ENCODE measurements at regions not wholly inside any gene's neighbourhood (a gene's known extent, or its start where the extent isn't known, plus 50 kb on each side); places are given as distances from the start of the nearest gene placed in this dataset.

DNA sequence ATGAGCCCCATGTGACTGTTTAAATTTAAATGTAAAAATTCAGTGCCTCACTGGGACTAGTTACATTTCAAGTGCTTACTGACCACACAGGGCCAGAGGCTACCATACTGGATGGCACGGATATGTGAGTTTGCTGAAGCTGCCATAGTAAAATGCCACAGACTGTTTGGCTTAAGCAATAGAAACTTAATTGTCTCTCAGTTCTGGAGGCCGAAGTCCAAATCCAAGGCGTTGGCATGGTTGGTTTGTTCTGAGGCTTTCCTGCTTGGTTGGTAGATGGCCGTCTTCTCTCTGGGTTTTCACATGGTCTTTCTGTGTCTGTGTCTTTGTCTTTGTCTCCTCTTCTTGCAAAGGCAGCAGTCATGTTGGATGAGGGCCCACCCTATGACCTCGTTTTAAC lies 878.9 kb upstream of the RBFOX1 start:
- DNase-seq (ENCODE audit: low read depth, low spot score): no peak
- POLR2A ChIA-PET: no interaction called here
- peaks cover 4% of the 10 kb centered on the region for H3K9me3 ChIP-seq (replicated peaks; ENCODE audit: control insufficient read depth, insufficient read depth, low read length)
- H3K27ac ChIP-seq (ENCODE audit: insufficient read depth, low read depth, low read length): no peak overlapping the region
- H4K20me1 ChIP-seq (replicated peaks; ENCODE audit: control insufficient read depth, extremely low read depth, insufficient read depth, low read length): no peaks in the 10 kb centered on the region
- BruUV-seq (replicated peaks): no TSS peak
- no peaks in the 10 kb centered on the region for H3K4me1 ChIP-seq (ENCODE audit: control insufficient read depth, extremely low read depth, insufficient read depth, low read length)
- H2AFZ ChIP-seq (ENCODE audit: low read depth, low read length): no peak overlapping the region
- no peak overlapping the region for H3K4me3 ChIP-seq (replicated peaks in 1 of 3; ENCODE audit: insufficient read depth in 1 of 3, low read depth in 1 of 3, low read length in 3 of 3)
- TF ChIP-seq, protein P1, sequence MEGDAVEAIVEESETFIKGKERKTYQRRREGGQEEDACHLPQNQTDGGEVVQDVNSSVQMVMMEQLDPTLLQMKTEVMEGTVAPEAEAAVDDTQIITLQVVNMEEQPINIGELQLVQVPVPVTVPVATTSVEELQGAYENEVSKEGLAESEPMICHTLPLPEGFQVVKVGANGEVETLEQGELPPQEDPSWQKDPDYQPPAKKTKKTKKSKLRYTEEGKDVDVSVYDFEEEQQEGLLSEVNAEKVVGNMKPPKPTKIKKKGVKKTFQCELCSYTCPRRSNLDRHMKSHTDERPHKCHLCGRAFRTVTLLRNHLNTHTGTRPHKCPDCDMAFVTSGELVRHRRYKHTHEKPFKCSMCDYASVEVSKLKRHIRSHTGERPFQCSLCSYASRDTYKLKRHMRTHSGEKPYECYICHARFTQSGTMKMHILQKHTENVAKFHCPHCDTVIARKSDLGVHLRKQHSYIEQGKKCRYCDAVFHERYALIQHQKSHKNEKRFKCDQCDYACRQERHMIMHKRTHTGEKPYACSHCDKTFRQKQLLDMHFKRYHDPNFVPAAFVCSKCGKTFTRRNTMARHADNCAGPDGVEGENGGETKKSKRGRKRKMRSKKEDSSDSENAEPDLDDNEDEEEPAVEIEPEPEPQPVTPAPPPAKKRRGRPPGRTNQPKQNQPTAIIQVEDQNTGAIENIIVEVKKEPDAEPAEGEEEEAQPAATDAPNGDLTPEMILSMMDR (IDR thresholded peaks at IDR 0.05; ENCODE audit: extremely low read depth in 1 of 2, insufficient read depth in 1 of 2, low read depth in 1 of 2, low read length in 2 of 2): no peak
- TF ChIP-seq, protein P2, sequence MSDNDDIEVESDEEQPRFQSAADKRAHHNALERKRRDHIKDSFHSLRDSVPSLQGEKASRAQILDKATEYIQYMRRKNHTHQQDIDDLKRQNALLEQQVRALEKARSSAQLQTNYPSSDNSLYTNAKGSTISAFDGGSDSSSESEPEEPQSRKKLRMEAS (IDR thresholded peaks at IDR 0.05; ENCODE audit: insufficient read depth, insufficient read length): no peak
- TF ChIP-seq MYC (IDR thresholded peaks at IDR 0.05; ENCODE audit: low read depth, low read length): no peak
- no peak for TF ChIP-seq POLR2A (IDR thresholded peaks at IDR 0.05; ENCODE audit: low read depth, low read length)
- no peak for TF ChIP-seq POLR2AphosphoS5 (IDR thresholded peaks at IDR 0.05; ENCODE audit: insufficient read depth, low read depth, low read length)
- no peak for TF ChIP-seq FOS (IDR thresholded peaks at IDR 0.05; ENCODE audit: borderline replicate concordance, insufficient read depth, low read length)
- no peak for TF ChIP-seq JUN (IDR thresholded peaks at IDR 0.05; ENCODE audit: borderline replicate concordance, insufficient read depth, insufficient read length, low read depth)
- TF ChIP-seq EZH2 (IDR thresholded peaks at IDR 0.05; ENCODE audit: borderline replicate concordance, low read depth, low read length, severe bottlenecking): no peak
- TF ChIP-seq GATA2 (IDR thresholded peaks at IDR 0.05; ENCODE audit: insufficient read depth, insufficient read length, low read depth, low read length): no peak
- CTCF ChIA-PET: no interaction called here
- no peak overlapping the region for H3K4me2 ChIP-seq (ENCODE audit: insufficient read depth, low read length)
- no peaks in the 10 kb centered on the region for H3K27me3 ChIP-seq (ENCODE audit: control insufficient read depth in 2 of 2, insufficient read depth in 2 of 2, low read length in 2 of 2)
- H3K9ac ChIP-seq (replicated peaks; ENCODE audit: extremely low read depth, insufficient read depth, low read length): no peak overlapping the region
- dilution Hi-C loops (cut with MboI; ENCODE audit: extremely low pct_ligation_motif_present, low sequenced_read_pairs): no loop called here
- H3K9me1 ChIP-seq (replicated peaks; ENCODE audit: control insufficient read depth, extremely low read depth, insufficient read depth, low read length): no peaks in the 10 kb centered on the region
- FAIRE-seq: no peak
- no peaks in the 10 kb centered on the region for H3K36me3 ChIP-seq (ENCODE audit: control insufficient read depth in 2 of 2, extremely low read depth in 1 of 2, insufficient read depth in 2 of 2, low read length in 2 of 2)
- intact Hi-C loops (cut with micrococcal nuclease): no loop called here
- no peaks in the 10 kb centered on the region for H3K79me2 ChIP-seq (ENCODE audit: control insufficient read depth, insufficient read depth, low read length)
